ENCODE measurements at regions not wholly inside any gene's neighbourhood (a gene's known extent, or its start where the extent isn't known, plus 50 kb on each side); places are given as distances from the start of the nearest gene placed in this dataset.

- TF ChIP-seq CTCF (IDR thresholded peaks at IDR 0.05; ENCODE audit: extremely low read depth, missing control alignments): no peak
- no peak for DNase-seq (ENCODE audit: low spot score)
These were observed 140.2 kb upstream of the LPAR1 start for GRCh38 chr9:111178331-111179055.

- DNase-seq (ENCODE audit: low spot score): no peak
- no peak for TF ChIP-seq CTCF (IDR thresholded peaks at IDR 0.05; ENCODE audit: extremely low read depth, missing control alignments)
These were observed 138.2 kb upstream of the LPAR1 start for GRCh38 chr9:111176511-111176910.

- DNase-seq (ENCODE audit: low spot score): no peak
- TF ChIP-seq CTCF (IDR thresholded peaks at IDR 0.05; ENCODE audit: extremely low read depth, missing control alignments): no peak
These were observed 137.1 kb upstream of the LPAR1 start for GRCh38 chr9:111175350-111175749.

GRCh38 chr9:111167341-111167740 is 129.1 kb upstream of the LPAR1 start:
- no peak for TF ChIP-seq CTCF (IDR thresholded peaks at IDR 0.05; ENCODE audit: extremely low read depth, missing control alignments)
- DNase-seq (ENCODE audit: low spot score): no peak

- TF ChIP-seq CTCF (IDR thresholded peaks at IDR 0.05; ENCODE audit: extremely low read depth, missing control alignments): no peak
- DNase-seq (ENCODE audit: low spot score): no peak
These were observed 125.6 kb upstream of the LPAR1 start for GRCh38 chr9:111163716-111164389.

GRCh38 chr9:111162026-111162425 is 123.8 kb upstream of the LPAR1 start:
- no peak for TF ChIP-seq CTCF (IDR thresholded peaks at IDR 0.05; ENCODE audit: extremely low read depth, missing control alignments)
- DNase-seq (ENCODE audit: low spot score): no peak

- no peak for DNase-seq (ENCODE audit: low spot score)
- no peak for TF ChIP-seq CTCF (IDR thresholded peaks at IDR 0.05; ENCODE audit: extremely low read depth, missing control alignments)
These were observed 122.7 kb upstream of the LPAR1 start for GRCh38 chr9:111161015-111161415.
